Mammary epithelial cell (primary cell): ENCODE measurements at regions not wholly inside any gene's neighbourhood (a gene's known extent, or its start where the extent isn't known, plus 50 kb on each side); places are given as distances from the start of the nearest gene placed in this dataset.

Experiments
- EZH2 ChIP-seq: IDR thresholded peaks from 2 replicates; pipeline ENCODE4 v1.6.1; 2012; ENCODE audit warnings: low read length, inconsistent platforms, borderline replicate concordance
- TF ChIP-seq, protein P1 (sequence below), 2 donors: IDR thresholded peaks in 1 of 2; conservative IDR thresholded peaks in 1 of 2; 2 replicates each; pipeline ENCODE4 v1.5.1; 2011 to 2012; ENCODE audit warnings: inconsistent platforms in 2 of 2, low read length in 2 of 2, mild to moderate bottlenecking in 2 of 2, control low read depth in 1 of 2, low read depth in 1 of 2; ENCODE audit not compliant: insufficient read depth in 1 of 2; ENCODE audit errors: extremely low read depth in 1 of 2

DNA sequence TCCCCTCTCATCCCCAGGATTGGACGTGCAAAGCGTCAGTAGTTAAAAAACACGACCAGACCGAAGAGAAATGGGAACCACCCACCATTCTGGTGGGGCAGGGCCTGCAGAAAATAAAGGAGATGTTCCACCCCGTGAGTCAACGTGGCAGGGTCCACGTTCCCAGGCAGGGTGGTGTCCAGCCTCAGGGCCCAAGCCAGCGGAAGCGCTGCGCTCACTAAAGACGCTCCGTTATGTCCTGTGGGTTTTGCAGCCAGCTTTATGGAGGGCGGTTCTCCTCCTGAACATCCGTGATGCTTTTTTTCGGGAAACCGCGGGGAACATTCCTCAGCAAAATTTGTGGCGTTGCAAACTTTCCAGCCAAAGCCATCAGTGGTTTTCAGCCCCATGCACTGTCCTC, 93.4 kb upstream of the SHOX start:
- TF ChIP-seq, protein P1, sequence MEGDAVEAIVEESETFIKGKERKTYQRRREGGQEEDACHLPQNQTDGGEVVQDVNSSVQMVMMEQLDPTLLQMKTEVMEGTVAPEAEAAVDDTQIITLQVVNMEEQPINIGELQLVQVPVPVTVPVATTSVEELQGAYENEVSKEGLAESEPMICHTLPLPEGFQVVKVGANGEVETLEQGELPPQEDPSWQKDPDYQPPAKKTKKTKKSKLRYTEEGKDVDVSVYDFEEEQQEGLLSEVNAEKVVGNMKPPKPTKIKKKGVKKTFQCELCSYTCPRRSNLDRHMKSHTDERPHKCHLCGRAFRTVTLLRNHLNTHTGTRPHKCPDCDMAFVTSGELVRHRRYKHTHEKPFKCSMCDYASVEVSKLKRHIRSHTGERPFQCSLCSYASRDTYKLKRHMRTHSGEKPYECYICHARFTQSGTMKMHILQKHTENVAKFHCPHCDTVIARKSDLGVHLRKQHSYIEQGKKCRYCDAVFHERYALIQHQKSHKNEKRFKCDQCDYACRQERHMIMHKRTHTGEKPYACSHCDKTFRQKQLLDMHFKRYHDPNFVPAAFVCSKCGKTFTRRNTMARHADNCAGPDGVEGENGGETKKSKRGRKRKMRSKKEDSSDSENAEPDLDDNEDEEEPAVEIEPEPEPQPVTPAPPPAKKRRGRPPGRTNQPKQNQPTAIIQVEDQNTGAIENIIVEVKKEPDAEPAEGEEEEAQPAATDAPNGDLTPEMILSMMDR (conservative IDR thresholded peaks at IDR 0.05 in 1 of 2, IDR thresholded peaks at IDR 0.05 in 1 of 2; ENCODE audit: extremely low read depth in 1 of 2, insufficient read depth in 1 of 2, low read depth in 1 of 2, low read length in 2 of 2), result no peak
- TF ChIP-seq EZH2, result no peak
